PC-9 (cell line): ENCODE measurements at regions not wholly inside any gene's neighbourhood (a gene's known extent, or its start where the extent isn't known, plus 50 kb on each side); places are given as distances from the start of the nearest gene placed in this dataset.

Source experiments
- BruUV-seq: library from RNA; stranded (reverse); fragments of 400-500 nt; replicated peaks from 2 replicates; lab custom pipeline; 2021; lab: Mats Ljungman, UMichigan
- CTCF ChIA-PET: fragments of 300-600 bp; sonication (Branson Sonifier 250); formaldehyde crosslinking; loops from one replicate; lab custom pipeline; 2022; ENCODE audit warnings: antibody characterized with exemption; lab: Charles Lee
- POLR2A ChIA-PET: fragments of 300-600 bp; sonication (Branson Sonifier 250); formaldehyde crosslinking; loops from one replicate; lab custom pipeline; 2022; ENCODE audit warnings: antibody characterized with exemption; ENCODE audit not compliant: unreplicated experiment; lab: Charles Lee
- DNase-seq, 2 experiments: peaks; one replicate each; pipeline versions ENCODE4 v3.0.0 to v3.0.0-alpha.2; 2015 to 2022; ENCODE audit warnings: mixed read lengths in 1 of 2
- H2AFZ ChIP-seq: fragments of 200-600 bp; sonication (generic); 2 replicates; pipeline ENCODE4 v1.8.1; 2017; ENCODE audit warnings: antibody characterized with exemption
- H3F3A ChIP-seq: fragments of 200-600 bp; sonication (generic); 2 replicates; pipeline ENCODE4 v1.8.1; 2017; ENCODE audit warnings: antibody characterized with exemption, mild to moderate bottlenecking, low read depth; ENCODE audit not compliant: insufficient read depth
- H3K27ac ChIP-seq: fragments of 200-600 bp; sonication (generic); 2 replicates; pipeline ENCODE4 v1.6.1; 2016; ENCODE audit warnings: mixed run types
- H3K27me3 ChIP-seq: fragments of 200-600 bp; sonication (generic); 2 replicates; pipeline ENCODE4 v1.6.1; 2016; ENCODE audit warnings: low read depth, mixed run types; ENCODE audit not compliant: insufficient read depth
- H3K36me3 ChIP-seq: fragments of 200-600 bp; sonication (generic); 2 replicates; pipeline ENCODE4 v1.6.1; 2016; ENCODE audit warnings: low read depth, mixed run types
- H3K4me1 ChIP-seq: fragments of 200-600 bp; sonication (generic); replicated peaks from 2 replicates; pipeline ENCODE4 v1.6.1; 2016; ENCODE audit warnings: mixed run types; ENCODE audit not compliant: insufficient read depth
- H3K4me2 ChIP-seq: fragments of 200-600 bp; sonication (generic); 2 replicates; pipeline ENCODE4 v1.6.1; 2017; ENCODE audit warnings: mixed run types
- H3K4me3 ChIP-seq: fragments of 200-600 bp; sonication (generic); 2 replicates; pipeline ENCODE4 v1.6.1; 2016; ENCODE audit warnings: mixed run types
- H3K79me2 ChIP-seq: fragments of 200-600 bp; sonication (generic); 2 replicates; pipeline ENCODE4 v1.6.1; 2017; ENCODE audit warnings: low read depth, mixed run types
- H3K9me2 ChIP-seq: fragments of 200-600 bp; sonication (generic); 2 replicates; pipeline ENCODE4 v1.8.1; 2017; ENCODE audit warnings: mild to moderate bottlenecking; ENCODE audit not compliant: insufficient read depth
- H3K9me3 ChIP-seq: fragments of 200-600 bp; sonication (generic); 2 replicates; pipeline ENCODE4 v1.8.1; 2016; ENCODE audit warnings: low read depth; ENCODE audit not compliant: insufficient read depth
- H4K20me1 ChIP-seq: fragments of 200-600 bp; sonication (generic); 2 replicates; pipeline ENCODE4 v1.8.1; 2017; ENCODE audit not compliant: insufficient read depth
- EZH2 ChIP-seq: fragments of 200-600 bp; sonication (generic); IDR thresholded peaks from 2 replicates; pipeline ENCODE4 v1.8.0; 2017; ENCODE audit warnings: antibody characterized with exemption, low read depth
- intact Hi-C: fragments of 100-400 bp; cut with micrococcal nuclease; formaldehyde crosslinking; loops from one replicate; pipeline ENCODE4 v1.10.0; 2022; ENCODE audit not compliant: unreplicated experiment
- TF ChIP-seq, protein P1 (sequence below): fragments of 200-600 bp; sonication (generic); conservative IDR thresholded peaks from 2 replicates; pipeline ENCODE4 v1.6.1; 2017; ENCODE audit warnings: mixed run types, antibody characterized with exemption, mild to moderate bottlenecking, moderate library complexity

DNA sequence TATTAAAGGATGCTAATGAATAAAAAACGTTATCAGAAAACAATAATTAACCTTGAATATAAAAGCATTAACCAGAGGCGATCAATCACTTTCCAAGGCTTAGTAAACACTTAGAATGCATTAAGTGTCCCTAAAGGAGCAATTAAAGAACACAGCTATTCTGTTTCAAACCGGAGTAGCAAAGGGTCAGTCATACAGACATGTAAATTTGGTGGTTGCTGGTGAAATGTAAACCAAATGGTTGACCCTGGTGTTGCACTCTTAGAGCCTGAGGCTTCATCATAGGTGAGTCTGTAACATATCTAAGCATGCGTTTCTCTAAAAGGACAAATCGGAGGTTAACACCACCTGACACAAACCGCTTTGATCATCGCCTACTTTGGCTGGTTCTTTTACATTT lies 1280.1 kb downstream of the TYW1 start:
- no TSS peak for BruUV-seq
- no peak for TF ChIP-seq EZH2
- TF ChIP-seq, protein P1, sequence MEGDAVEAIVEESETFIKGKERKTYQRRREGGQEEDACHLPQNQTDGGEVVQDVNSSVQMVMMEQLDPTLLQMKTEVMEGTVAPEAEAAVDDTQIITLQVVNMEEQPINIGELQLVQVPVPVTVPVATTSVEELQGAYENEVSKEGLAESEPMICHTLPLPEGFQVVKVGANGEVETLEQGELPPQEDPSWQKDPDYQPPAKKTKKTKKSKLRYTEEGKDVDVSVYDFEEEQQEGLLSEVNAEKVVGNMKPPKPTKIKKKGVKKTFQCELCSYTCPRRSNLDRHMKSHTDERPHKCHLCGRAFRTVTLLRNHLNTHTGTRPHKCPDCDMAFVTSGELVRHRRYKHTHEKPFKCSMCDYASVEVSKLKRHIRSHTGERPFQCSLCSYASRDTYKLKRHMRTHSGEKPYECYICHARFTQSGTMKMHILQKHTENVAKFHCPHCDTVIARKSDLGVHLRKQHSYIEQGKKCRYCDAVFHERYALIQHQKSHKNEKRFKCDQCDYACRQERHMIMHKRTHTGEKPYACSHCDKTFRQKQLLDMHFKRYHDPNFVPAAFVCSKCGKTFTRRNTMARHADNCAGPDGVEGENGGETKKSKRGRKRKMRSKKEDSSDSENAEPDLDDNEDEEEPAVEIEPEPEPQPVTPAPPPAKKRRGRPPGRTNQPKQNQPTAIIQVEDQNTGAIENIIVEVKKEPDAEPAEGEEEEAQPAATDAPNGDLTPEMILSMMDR: no peak
- Histone ChIP-seq H3K9me2 (no peaks in the 10 kb centered on the region), H3K27ac (no peak overlapping the region), H3K4me2 (no peak overlapping the region), H3F3A (no peaks in the 10 kb centered on the region), H3K27me3 (no peaks in the 10 kb centered on the region), H3K9me3 (no peaks in the 10 kb centered on the region), H3K4me3 (no peak overlapping the region), H3K79me2 (no peaks in the 10 kb centered on the region), H4K20me1 (no peaks in the 10 kb centered on the region), H3K4me1 (no peaks in the 10 kb centered on the region), H2AFZ (no peak overlapping the region), H3K36me3 (no peaks in the 10 kb centered on the region)
- ChIA-PET POLR2A (no interaction called here), CTCF (no interaction called here)
- intact Hi-C loops: no loop called here
- no peak for DNase-seq

DNA sequence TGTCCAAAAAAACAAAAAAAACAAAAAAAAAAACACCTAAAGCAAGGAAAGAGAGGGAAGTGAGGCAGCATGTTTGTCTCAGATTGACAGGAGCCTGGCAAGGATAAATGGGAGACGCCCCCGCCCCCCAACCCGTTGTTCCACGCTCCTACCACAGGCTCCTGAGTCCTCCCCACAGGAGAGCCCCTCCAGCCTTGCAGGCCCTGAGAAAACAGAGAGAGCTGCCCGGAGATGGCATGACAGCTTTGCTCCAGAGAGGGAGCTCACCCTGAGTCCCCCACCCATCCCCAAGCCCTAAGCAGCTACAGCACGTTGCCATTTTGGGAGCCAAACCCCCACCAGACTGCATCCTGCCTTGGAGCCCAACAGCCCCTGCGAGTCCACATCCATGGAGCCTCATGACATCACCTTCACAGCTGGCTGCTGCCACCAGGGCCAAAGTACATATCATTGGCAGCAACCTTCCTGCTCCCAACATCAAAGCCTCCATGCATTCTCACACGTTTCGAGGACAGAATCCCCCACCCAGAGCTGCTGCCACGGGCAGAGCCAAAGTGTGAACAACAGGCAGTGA lies 1283.3 kb downstream of the TYW1 start:
- POLR2A ChIA-PET: no interaction called here
- H3K79me2 ChIP-seq: no peaks in the 10 kb centered on the region
- TF ChIP-seq EZH2: no peak
- TF ChIP-seq, protein P1: no peak
- CTCF ChIA-PET: no interaction called here
- no peak overlapping the region for H3K27ac ChIP-seq
- no peak overlapping the region for H3K4me3 ChIP-seq
- H3K4me2 ChIP-seq: no peak overlapping the region
- H3K9me3 ChIP-seq: no peaks in the 10 kb centered on the region
- intact Hi-C loops: no loop called here
- DNase-seq: no peak
- H3K27me3 ChIP-seq: no peaks in the 10 kb centered on the region
- no peaks in the 10 kb centered on the region for H4K20me1 ChIP-seq
- no peaks in the 10 kb centered on the region for H3F3A ChIP-seq
- no peaks in the 10 kb centered on the region for H3K9me2 ChIP-seq
- no TSS peak for BruUV-seq
- H3K36me3 ChIP-seq: no peaks in the 10 kb centered on the region
- H3K4me1 ChIP-seq: no peaks in the 10 kb centered on the region
- no peak overlapping the region for H2AFZ ChIP-seq

DNA sequence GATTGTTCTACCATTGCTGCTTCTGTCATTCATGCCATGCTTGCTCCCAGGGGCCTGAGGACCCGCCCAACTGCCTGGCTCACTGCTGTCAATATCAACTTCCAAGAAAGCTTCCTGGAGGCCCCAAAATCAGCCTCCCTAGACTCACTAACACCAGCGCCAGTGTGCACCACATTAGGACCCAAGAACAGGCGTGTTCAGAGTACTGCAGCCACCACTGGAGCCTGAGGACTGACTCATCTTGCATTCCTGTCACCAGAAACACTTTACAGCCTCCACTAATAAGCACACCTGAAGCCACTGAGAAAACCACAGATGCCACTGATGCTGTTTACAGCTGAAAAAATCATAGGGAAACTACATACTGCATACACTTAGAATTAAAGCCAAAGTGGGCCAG lies 1284.3 kb downstream of the TYW1 start:
- Histone ChIP-seq H3K27ac (no peak overlapping the region), H3K4me1 (no peaks in the 10 kb centered on the region), H3F3A (no peaks in the 10 kb centered on the region), H3K27me3 (no peaks in the 10 kb centered on the region), H3K9me2 (no peaks in the 10 kb centered on the region), H3K4me2 (no peak overlapping the region), H3K36me3 (no peaks in the 10 kb centered on the region), H3K4me3 (no peak overlapping the region), H4K20me1 (no peaks in the 10 kb centered on the region), H3K79me2 (no peaks in the 10 kb centered on the region), H2AFZ (no peak overlapping the region), H3K9me3 (no peaks in the 10 kb centered on the region)
- POLR2A ChIA-PET: no interaction called here
- no TSS peak for BruUV-seq
- no peak for TF ChIP-seq EZH2
- TF ChIP-seq, protein P1: no peak
- intact Hi-C loops: no loop called here
- no peak for DNase-seq
- CTCF ChIA-PET: no interaction called here
